ENCODE measurements at regions not wholly inside any gene's neighbourhood (a gene's known extent, or its start where the extent isn't known, plus 50 kb on each side); places are given as distances from the start of the nearest gene placed in this dataset.
"Not testable (repeated sequence)": the region's sequence is repeated elsewhere in the genome, so short reads cannot be mapped to it uniquely, and the experiment has no call there.

- H3K27ac ChIP-seq: no peak overlapping the region
- H3K27me3 ChIP-seq: no peaks in the 10 kb centered on the region
- no peaks in the 10 kb centered on the region for H3K36me3 ChIP-seq
- TF ChIP-seq CTCF (IDR thresholded peaks at IDR 0.05 in 4 of 5, conservative IDR thresholded peaks at IDR 0.05 in 1 of 5): no peak
- in situ Hi-C loops (cut with MboI; ENCODE audit: low sequenced_read_pairs in 4 of 4) (no loop called here), intact Hi-C loops (cut with DNase I; ENCODE audit: low total_unique reads) (no loop called here)
- H3K4me1 ChIP-seq: no peaks in the 10 kb centered on the region
- DNase-seq (no peak), ATAC-seq (no peak)
- no peaks in the 10 kb centered on the region for H3K9me3 ChIP-seq
- no peak overlapping the region for H3K4me3 ChIP-seq
Observed at GRCh38 chr1:229006121-229006870, 264.6 kb upstream of the RAB4A start.

- Histone ChIP-seq H3K36me3 (no peaks in the 10 kb centered on the region), H3K9me3 (no peaks in the 10 kb centered on the region), H3K27ac (no peak overlapping the region), H3K27me3 (no peaks in the 10 kb centered on the region), H3K4me1 (no peaks in the 10 kb centered on the region), H3K4me3 (no peak overlapping the region)
- no peak for DNase-seq
- no peak for ATAC-seq
- in situ Hi-C loops (cut with MboI; ENCODE audit: low sequenced_read_pairs in 4 of 4) (no loop called here), intact Hi-C loops (cut with DNase I; ENCODE audit: low total_unique reads) (no loop called here)
- TF ChIP-seq CTCF (IDR thresholded peaks at IDR 0.05 in 4 of 5, conservative IDR thresholded peaks at IDR 0.05 in 1 of 5) (no peak), POLR2A (IDR thresholded peaks at IDR 0.05) (no peak)
Observed at GRCh38 chr1:229007167-229007566, 263.7 kb upstream of the RAB4A start.

- in situ Hi-C loops (cut with MboI; ENCODE audit: low sequenced_read_pairs in 4 of 4): no loop called here
- Histone ChIP-seq H3K4me3 (no peak overlapping the region), H3K27ac (no peak overlapping the region), H3K27me3 (no peaks in the 10 kb centered on the region), H3K36me3 (no peaks in the 10 kb centered on the region), H3K9me3 (no peaks in the 10 kb centered on the region), H3K4me1 (no peaks in the 10 kb centered on the region)
- intact Hi-C loops (cut with DNase I; ENCODE audit: low total_unique reads): no loop called here
- TF ChIP-seq POLR2A (IDR thresholded peaks at IDR 0.05) (no peak), CTCF (IDR thresholded peaks at IDR 0.05 in 4 of 5, conservative IDR thresholded peaks at IDR 0.05 in 1 of 5) (no peak)
- ATAC-seq (no peak), DNase-seq (no peak)
Observed at GRCh38 chr1:229007701-229008100, 263.2 kb upstream of the RAB4A start.

- intact Hi-C loops (cut with DNase I; ENCODE audit: low total_unique reads): not testable (repeated sequence)
Observed at GRCh38 chr1:229008347-229008746, 262.6 kb upstream of the RAB4A start.

GRCh38 chr1:229011022-229011421 lies 259.9 kb upstream of the RAB4A start:
- H3K9me3 ChIP-seq: no peaks in the 10 kb centered on the region
- TF ChIP-seq CTCF (IDR thresholded peaks at IDR 0.05 in 4 of 5, conservative IDR thresholded peaks at IDR 0.05 in 1 of 5) (no peak), POLR2A (IDR thresholded peaks at IDR 0.05) (no peak)
- DNase-seq: no peak
- ATAC-seq: peak; percentile 57 to 84
- peaks cover 9 to 12% of the 10 kb centered on the region in 2 donors for H3K4me1 ChIP-seq
- H3K27me3 ChIP-seq: no peaks in the 10 kb centered on the region
- no peaks in the 10 kb centered on the region for H3K36me3 ChIP-seq
- in situ Hi-C loops (cut with MboI; ENCODE audit: low sequenced_read_pairs in 4 of 4): no loop called here
- intact Hi-C loops (cut with DNase I; ENCODE audit: low total_unique reads): loop anchor here (10.0 kb wide), 1 partner anchor 276 kb away; the partner anchor contains the start of gene RHOU
- H3K27ac ChIP-seq: no peak overlapping the region
- H3K4me3 ChIP-seq: no peak overlapping the region

More at GRCh38 chr1:229008347-229008746, 262.6 kb upstream of the RAB4A start:
- H3K27ac ChIP-seq; ATAC-seq; H3K4me1 ChIP-seq; H3K27me3 ChIP-seq; H3K4me3 ChIP-seq; DNase-seq; in situ Hi-C loops (cut with MboI; ENCODE audit: low sequenced_read_pairs in 4 of 4); H3K9me3 ChIP-seq; H3K36me3 ChIP-seq: not testable (repeated sequence)

All from gastrocnemius medialis (tissue), 4 donors.